Tibial nerve (tissue), 4 donors: ENCODE measurements at regions not wholly inside any gene's neighbourhood (a gene's known extent, or its start where the extent isn't known, plus 50 kb on each side); places are given as distances from the start of the nearest gene placed in this dataset.
A peak's percentile ranks its signal among the peaks of the same experiment; 100 is the strongest.

Experiments
- DNase-seq, 2 donors: peaks; one replicate each; pipeline ENCODE4 v3.0.0-alpha.2; 2019; ENCODE audit warnings: low spot score in 2 of 2
- H3K27ac ChIP-seq, 4 donors: fragments of 200-600 bp; sonication (generic) in 3 of 4; one replicate each; pipeline ENCODE4 v1.5.1; 2017 to 2019; ENCODE audit warnings: mild to moderate bottlenecking in 1 of 4
- H3K27me3 ChIP-seq, 2 donors: fragments of 200-600 bp; sonication (generic) in 1 of 2; one replicate each; pipeline versions ENCODE4 v1.5.1 to v1.6.0; 2017 to 2019
- H3K36me3 ChIP-seq, 3 donors: fragments of 200-600 bp; sonication (generic); one replicate each; pipeline ENCODE4 v1.5.1; 2018 to 2019
- H3K4me1 ChIP-seq, 4 donors: fragments of 200-600 bp; sonication (generic) in 3 of 4; one replicate each; pipeline ENCODE4 v1.5.1; 2017 to 2019
- H3K4me3 ChIP-seq, 4 donors: fragments of 200-600 bp; sonication (generic) in 3 of 4; one replicate each; pipeline ENCODE4 v1.5.1; 2017 to 2019; ENCODE audit warnings: mild to moderate bottlenecking in 1 of 4, moderate library complexity in 1 of 4
- H3K9me3 ChIP-seq, 4 donors: fragments of 200-600 bp; sonication (generic) in 3 of 4; one replicate each; pipeline ENCODE4 v1.5.1; 2017 to 2019
- CTCF ChIP-seq, 5 experiments: fragments of 200-600 bp in 3 of 5; fragments of 450-650 bp in 2 of 5; sonication (generic) in 3 of 5; IDR thresholded peaks; one replicate each; pipeline ENCODE4 v1.5.1; 2016 to 2019; ENCODE audit warnings: antibody characterized with exemption in 5 of 5, mild to moderate bottlenecking in 3 of 5, moderate library complexity in 2 of 5
- EP300 ChIP-seq, 2 donors: sonication (generic); formaldehyde crosslinking; IDR thresholded peaks; one replicate each; pipeline ENCODE4 v1.6.1; 2017; ENCODE audit warnings: antibody characterized with exemption in 2 of 2, mild to moderate bottlenecking in 1 of 2
- POLR2A ChIP-seq, 2 donors: fragments of 450-650 bp; IDR thresholded peaks; one replicate each; pipeline ENCODE4 v1.6.1; 2017; ENCODE audit warnings: antibody characterized with exemption in 2 of 2, mild to moderate bottlenecking in 2 of 2, moderate library complexity in 2 of 2
- WGBS, 2 donors: methylation state at CpG; one replicate each; pipeline ENCODE4 v1.1.5; 2018; 5-methylcytosine and 5-hydroxymethylcytosine counted together

- Histone ChIP-seq H3K4me3 (no peak overlapping the region), H3K4me1 (peaks cover 0 to 14% (median 5%) of the 10 kb centered on the region in 4 donors), H3K27me3 (no peaks in the 10 kb centered on the region), H3K27ac (no peak overlapping the region), H3K36me3 (no peaks in the 10 kb centered on the region), H3K9me3 (peaks cover 0 to 43% (median 0%) of the 10 kb centered on the region in 4 donors)
- no peak for DNase-seq
- 81 to 82% methylated on average over 6 of the region's 6 CpGs for WGBS, 2 donors
- TF ChIP-seq CTCF (IDR thresholded peaks at IDR 0.05), result no peak
- no peak for TF ChIP-seq EP300 (IDR thresholded peaks at IDR 0.05)
- TF ChIP-seq POLR2A (IDR thresholded peaks at IDR 0.05), result no peak
Observed at GRCh38 chr12:127143020-127143419, 1124.0 kb upstream of the TMEM132C start.

GRCh38 chr12:127144770-127145169 is 1122.2 kb upstream of the TMEM132C start:
- Histone ChIP-seq H3K27me3 (no peaks in the 10 kb centered on the region), H3K4me3 (no peak overlapping the region), H3K36me3 (no peaks in the 10 kb centered on the region), H3K4me1 (peaks cover 0 to 14% (median 5%) of the 10 kb centered on the region in 4 donors), H3K9me3 (peaks cover 0 to 34% (median 0%) of the 10 kb centered on the region in 4 donors), H3K27ac (no peak overlapping the region)
- TF ChIP-seq POLR2A (IDR thresholded peaks at IDR 0.05) (no peak), CTCF (IDR thresholded peaks at IDR 0.05) (no peak)
- no peak for DNase-seq
- WGBS, 2 donors, result 96 to 97% methylated on average over 5 of the region's 5 CpGs

GRCh38 chr12:127145241-127145928 is 1121.6 kb upstream of the TMEM132C start:
- Histone ChIP-seq H3K27me3 (no peaks in the 10 kb centered on the region), H3K9me3 (peaks cover 0 to 28% (median 0%) of the 10 kb centered on the region in 4 donors), H3K4me3 (peak overlapping the region; percentile 50 to 67 (median 64)), H3K36me3 (no peaks in the 10 kb centered on the region), H3K27ac (peak overlapping the region in 1 of 4 donors; percentile 74), H3K4me1 (peaks cover 0 to 14% (median 5%) of the 10 kb centered on the region in 4 donors)
- TF ChIP-seq EP300 (IDR thresholded peaks at IDR 0.05), result no peak
- WGBS, 2 donors, result 46 to 47% methylated on average over 6 of the region's 6 CpGs
- DNase-seq, result no peak

- WGBS, 2 donors, result 21 to 35% methylated on average over 40 to 77 of the region's 85 CpGs
- peak in 1 of 2 donors; percentile 38 for TF ChIP-seq POLR2A (IDR thresholded peaks at IDR 0.05)
- TF ChIP-seq EP300 (IDR thresholded peaks at IDR 0.05), result peak in 1 of 2 donors; percentile 46
- TF ChIP-seq CTCF (IDR thresholded peaks at IDR 0.05), result no peak
- peak; percentile 21 to 26 for DNase-seq
- Histone ChIP-seq H3K27me3 (no peaks in the 10 kb centered on the region), H3K36me3 (no peaks in the 10 kb centered on the region), H3K4me1 (peaks cover 0 to 14% (median 5%) of the 10 kb centered on the region in 4 donors), H3K9me3 (peaks cover 0 to 20% (median 0%) of the 10 kb centered on the region in 4 donors), H3K4me3 (peak overlapping the region; percentile 50 to 67 (median 64)), H3K27ac (peak overlapping the region in 3 of 4 donors; percentile 21 to 74 (median 42))
Observed at GRCh38 chr12:127145929-127146789, 1120.8 kb upstream of the TMEM132C start.

- H3K36me3 ChIP-seq, result no peaks in the 10 kb centered on the region
- DNase-seq, result no peak
- H3K27me3 ChIP-seq, result no peaks in the 10 kb centered on the region
- H3K27ac ChIP-seq, result no peak overlapping the region
- peaks cover 0 to 11% (median 0%) of the 10 kb centered on the region in 4 donors for H3K9me3 ChIP-seq
- TF ChIP-seq CTCF (IDR thresholded peaks at IDR 0.05), result no peak
- TF ChIP-seq POLR2A (IDR thresholded peaks at IDR 0.05), result no peak
- TF ChIP-seq EP300 (IDR thresholded peaks at IDR 0.05), result no peak
- peaks cover 0 to 14% (median 5%) of the 10 kb centered on the region in 4 donors for H3K4me1 ChIP-seq
- 84 to 89% methylated on average over 4 of the region's 4 CpGs for WGBS, 2 donors
- no peak overlapping the region for H3K4me3 ChIP-seq
Observed at GRCh38 chr12:127146991-127147718, 1119.8 kb upstream of the TMEM132C start.
